Common myeloid progenitor, CD34-positive (primary cell): ENCODE measurements at regions not wholly inside any gene's neighbourhood (a gene's known extent, or its start where the extent isn't known, plus 50 kb on each side); places are given as distances from the start of the nearest gene placed in this dataset.
A peak's percentile ranks its signal among the peaks of the same experiment; 100 is the strongest.

ENCODE experiments used
- CTCF ChIA-PET: fragments of 350-600 bp; sonication (Branson Sonifier 250); formaldehyde crosslinking; loops from one replicate; lab custom pipeline; 2021; ENCODE audit warnings: antibody characterized with exemption; lab: Charles Lee
- POLR2A ChIA-PET: fragments of 350-600 bp; sonication (Branson Sonifier 250); formaldehyde crosslinking; loops from one replicate; lab custom pipeline; 2021; ENCODE audit warnings: antibody characterized with exemption; lab: Charles Lee
- DNase-seq, 3 donors: peaks; one replicate each; pipeline versions ENCODE4 v3.0.0 to v3.0.0-alpha.2; 2013
- H3K27ac ChIP-seq, 2 experiments: 1 replicate in 1 of 2; 2 replicates in 1 of 2; pipeline ENCODE4 v1.7.0; 2013; ENCODE audit warnings: inconsistent platforms in 2 of 2, low read length in 2 of 2, mild to moderate bottlenecking in 2 of 2, low read depth in 1 of 2, moderate library complexity in 1 of 2; ENCODE audit not compliant: severe bottlenecking in 2 of 2, insufficient read depth in 1 of 2, poor library complexity in 1 of 2
- H3K27me3 ChIP-seq, 5 experiments: replicated peaks in 2 of 5; 1 replicate in 3 of 5; 2 replicates in 2 of 5; pipeline versions ENCODE4 v1.6.1 to v1.7.0; 2013; ENCODE audit warnings: low read length in 4 of 5, mild to moderate bottlenecking in 2 of 5, moderate library complexity in 2 of 5, inconsistent platforms in 1 of 5; ENCODE audit not compliant: insufficient read depth in 5 of 5, control insufficient read depth in 4 of 5
- H3K36me3 ChIP-seq, 4 experiments: 1 replicate in 2 of 4; 2 replicates in 2 of 4; pipeline versions ENCODE4 v1.6.1 to v1.7.0; 2013; ENCODE audit warnings: low read length in 3 of 4, control low read depth in 1 of 4, mild to moderate bottlenecking in 1 of 4; ENCODE audit not compliant: control insufficient read depth in 4 of 4, insufficient read depth in 4 of 4
- H3K4me1 ChIP-seq, 4 experiments: 1 replicate in 3 of 4; 2 replicates in 1 of 4; pipeline versions ENCODE4 v1.6.1 to v1.7.1; 2013; ENCODE audit warnings: low read length in 3 of 4, mild to moderate bottlenecking in 3 of 4, control low read depth in 1 of 4, inconsistent platforms in 1 of 4, moderate library complexity in 1 of 4; ENCODE audit not compliant: control insufficient read depth in 4 of 4, insufficient read depth in 4 of 4; ENCODE audit errors: control extremely low read depth in 1 of 4
- H3K4me3 ChIP-seq, 7 experiments: 1 replicate in 4 of 7; 2 replicates in 3 of 7; pipeline versions ENCODE4 v1.5.1 to v1.7.0; 2013; ENCODE audit warnings: mild to moderate bottlenecking in 7 of 7, low read length in 6 of 7, moderate library complexity in 6 of 7, inconsistent platforms in 2 of 7, low read depth in 2 of 7, control low read depth in 1 of 7; ENCODE audit not compliant: insufficient read depth in 4 of 7, control insufficient read depth in 1 of 7; ENCODE audit errors: extremely low read depth in 1 of 7
- H3K9me3 ChIP-seq, 5 experiments: 1 replicate in 4 of 5; 2 replicates in 1 of 5; pipeline versions ENCODE4 v1.6.1 to v1.7.1; 2013; ENCODE audit warnings: low read length in 4 of 5, mild to moderate bottlenecking in 2 of 5, inconsistent platforms in 1 of 5, low read depth in 1 of 5, moderate library complexity in 1 of 5; ENCODE audit not compliant: control insufficient read depth in 4 of 5, insufficient read depth in 2 of 5; ENCODE audit errors: control extremely low read depth in 1 of 5
- WGBS: methylation state at CpG from one replicate; pipeline ENCODE4 v1.1.5; 2013; ENCODE audit not compliant: insufficient coverage; 5-methylcytosine and 5-hydroxymethylcytosine counted together

DNA sequence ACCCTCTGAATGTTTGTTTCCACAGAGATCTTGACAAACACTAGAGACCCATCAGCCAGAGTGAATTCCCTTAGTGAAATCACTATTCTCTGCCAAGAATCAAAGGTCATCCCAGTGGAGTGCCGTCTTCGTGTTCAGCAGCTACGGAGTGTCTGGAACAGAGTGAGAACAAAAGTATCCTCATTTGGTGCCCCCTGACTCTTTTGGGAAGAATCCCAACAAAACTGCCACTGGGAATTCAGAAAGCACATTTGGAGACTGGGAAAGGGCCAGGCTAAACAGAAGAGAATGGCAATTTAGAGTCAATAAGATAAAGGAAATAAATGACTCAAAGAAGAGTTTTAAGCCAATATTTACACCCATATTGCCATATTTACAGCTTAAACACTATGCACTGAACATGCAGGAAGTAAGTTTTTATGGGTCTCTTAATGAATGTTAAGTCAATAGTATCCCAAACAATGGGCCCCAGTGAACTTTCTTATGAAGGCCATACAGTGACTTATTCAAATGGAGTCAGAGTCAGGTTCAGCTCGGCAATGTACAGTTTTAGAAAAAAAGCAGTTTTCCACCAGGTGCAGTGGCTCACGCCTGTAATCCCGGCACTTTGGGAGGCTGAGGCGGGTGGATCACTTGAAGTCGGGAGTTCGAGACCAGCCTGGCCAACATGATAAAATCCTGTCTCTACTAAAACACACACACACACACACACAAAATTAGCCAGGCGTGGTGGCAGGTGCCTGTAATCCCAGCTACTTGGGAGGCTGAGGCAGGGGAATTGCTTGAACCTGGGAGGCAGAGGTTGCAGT, 392.6 kb downstream of the KLF5 start:
- no peaks in the 10 kb centered on the region for H3K27me3 ChIP-seq
- ChIA-PET POLR2A (no interaction called here), CTCF (no interaction called here)
- H3K9me3 ChIP-seq, result peaks cover 0 to 2% (median 0%) of the 10 kb centered on the region in 5 experiments
- 100% methylated on average over 4 of the region's 10 CpGs for WGBS
- no peak for DNase-seq
- H3K27ac ChIP-seq, result no peak overlapping the region
- no peak overlapping the region for H3K4me3 ChIP-seq
- no peaks in the 10 kb centered on the region for H3K4me1 ChIP-seq
- H3K36me3 ChIP-seq, result no peaks in the 10 kb centered on the region

DNA sequence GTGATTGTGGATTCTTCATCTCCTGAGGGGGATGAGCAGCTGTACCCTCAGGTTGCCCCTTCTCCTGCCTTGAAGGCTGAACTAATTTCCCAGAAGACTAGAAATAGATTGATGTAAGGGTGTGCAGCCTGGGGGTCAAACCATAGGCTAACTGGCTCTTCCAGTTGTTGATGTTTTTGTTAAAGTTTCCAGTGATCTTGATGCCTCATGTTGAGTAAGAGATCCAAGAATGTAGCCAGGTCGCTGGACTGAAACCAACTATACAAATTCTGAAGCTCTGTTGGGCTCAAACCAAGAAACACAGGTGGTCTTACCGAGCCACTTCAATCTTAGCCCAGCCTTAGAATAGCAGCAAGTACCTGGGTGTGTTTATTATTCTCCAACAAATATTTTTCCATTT, 391.8 kb downstream of the KLF5 start:
- 100% methylated on average over 1 of the region's 2 CpGs for WGBS
- H3K4me1 ChIP-seq, result no peaks in the 10 kb centered on the region
- POLR2A ChIA-PET, result no interaction called here
- peaks cover 0 to 2% (median 0%) of the 10 kb centered on the region in 5 experiments for H3K9me3 ChIP-seq
- no peak overlapping the region for H3K4me3 ChIP-seq
- CTCF ChIA-PET, result no interaction called here
- no peaks in the 10 kb centered on the region for H3K36me3 ChIP-seq
- DNase-seq, result no peak
- no peaks in the 10 kb centered on the region for H3K27me3 ChIP-seq
- H3K27ac ChIP-seq, result no peak overlapping the region

DNA sequence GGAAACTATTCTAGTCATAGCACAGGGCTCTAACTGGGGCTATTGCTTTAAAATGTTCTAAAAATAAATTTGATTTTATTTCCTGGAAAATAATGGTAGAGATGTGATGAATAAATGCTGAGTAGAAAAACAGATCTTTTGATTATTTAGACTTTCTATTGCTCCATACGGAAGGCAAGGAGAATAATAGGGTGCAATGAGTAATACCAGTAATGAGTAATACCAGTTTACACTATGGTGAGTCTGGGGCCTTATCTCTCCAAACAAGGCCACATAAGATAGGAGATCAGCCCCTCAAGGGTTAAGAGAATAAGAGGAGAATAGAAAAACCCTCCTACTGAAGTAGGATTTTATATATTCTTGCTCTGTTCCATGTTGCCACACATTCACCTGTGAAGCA, 390.4 kb downstream of the KLF5 start:
- DNase-seq, result no peak
- ChIA-PET CTCF (no interaction called here), POLR2A (no interaction called here)
- Histone ChIP-seq H3K27me3 (no peaks in the 10 kb centered on the region), H3K4me3 (no peak overlapping the region), H3K27ac (no peak overlapping the region), H3K4me1 (no peaks in the 10 kb centered on the region), H3K36me3 (no peaks in the 10 kb centered on the region), H3K9me3 (peaks cover 0 to 8% (median 4%) of the 10 kb centered on the region in 5 experiments)
- WGBS, result no CpG with 5 or more reads among the region's 1 CpG

DNA sequence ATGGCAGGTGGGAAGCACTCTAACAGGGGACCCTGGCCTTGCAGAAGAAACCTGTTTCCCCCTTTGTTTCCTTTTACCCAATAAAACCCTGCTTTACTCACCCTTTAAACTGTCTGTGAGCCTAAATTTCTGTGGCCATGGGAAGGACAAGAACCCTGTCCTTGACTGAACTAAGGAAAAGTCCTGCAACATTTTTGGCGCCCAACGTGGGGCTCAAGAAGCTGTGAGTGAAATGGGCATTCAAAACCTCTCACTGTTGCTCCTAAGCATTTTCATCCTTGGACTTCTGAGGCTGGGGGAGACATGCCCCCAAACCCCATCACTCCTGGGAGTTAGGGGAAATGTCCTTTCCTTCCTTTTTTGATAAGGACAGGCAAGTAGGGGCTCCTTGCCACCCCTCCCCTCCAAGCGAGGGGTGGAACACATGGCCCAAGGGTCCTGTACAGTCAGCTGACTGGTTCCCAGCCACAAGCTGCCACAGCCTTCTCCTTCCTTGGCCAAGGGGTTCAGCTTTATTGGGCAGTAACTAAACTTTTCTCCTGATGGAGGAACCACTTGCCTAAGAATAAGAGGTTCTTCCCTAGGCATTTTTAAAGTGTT, 381.6 kb downstream of the KLF5 start:
- WGBS, result 100% methylated on average over 3 of the region's 3 CpGs
- peak overlapping the region in 1 of 7 experiments; percentile 2 for H3K4me3 ChIP-seq
- CTCF ChIA-PET, result no interaction called here
- H3K4me1 ChIP-seq, result no peaks in the 10 kb centered on the region
- peaks cover 0 to 3% (median 0%) of the 10 kb centered on the region in 4 experiments for H3K36me3 ChIP-seq
- POLR2A ChIA-PET, result no interaction called here
- H3K27ac ChIP-seq, result no peak overlapping the region
- DNase-seq, result peak; percentile 10 to 36 (median 22)
- no peaks in the 10 kb centered on the region for H3K27me3 ChIP-seq
- H3K9me3 ChIP-seq, result peaks cover 6 to 49% (median 26%) of the 10 kb centered on the region in 5 experiments

DNA sequence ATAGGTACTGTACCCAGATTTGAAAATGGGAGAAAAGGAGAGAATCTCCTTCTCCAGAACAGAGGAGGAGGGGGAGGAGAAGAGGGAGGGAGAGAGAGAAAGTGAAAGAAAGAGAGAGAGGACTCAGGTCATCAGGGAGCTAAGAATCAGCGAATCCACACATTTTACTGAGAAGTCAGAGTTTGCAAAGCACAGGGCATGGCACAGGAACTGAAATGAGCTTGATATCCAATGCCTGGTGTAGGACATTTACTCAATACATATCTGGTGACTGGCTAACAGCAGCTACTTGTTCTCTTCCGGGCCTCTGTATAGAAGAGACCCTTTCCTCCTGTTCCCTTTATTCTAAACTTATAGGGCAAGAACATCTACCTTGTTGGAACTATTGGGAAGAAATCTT, 375.1 kb downstream of the KLF5 start:
- Histone ChIP-seq H3K9me3 (peaks cover 0 to 20% (median 2%) of the 10 kb centered on the region in 5 experiments), H3K4me1 (peaks cover 0 to 4% (median 0%) of the 10 kb centered on the region in 4 experiments), H3K36me3 (peaks cover 0 to 3% (median 0%) of the 10 kb centered on the region in 4 experiments), H3K4me3 (no peak overlapping the region), H3K27ac (no peak overlapping the region), H3K27me3 (no peaks in the 10 kb centered on the region)
- ChIA-PET CTCF (no interaction called here), POLR2A (no interaction called here)
- no peak for DNase-seq
- 88% methylated on average over 2 of the region's 2 CpGs for WGBS

DNA sequence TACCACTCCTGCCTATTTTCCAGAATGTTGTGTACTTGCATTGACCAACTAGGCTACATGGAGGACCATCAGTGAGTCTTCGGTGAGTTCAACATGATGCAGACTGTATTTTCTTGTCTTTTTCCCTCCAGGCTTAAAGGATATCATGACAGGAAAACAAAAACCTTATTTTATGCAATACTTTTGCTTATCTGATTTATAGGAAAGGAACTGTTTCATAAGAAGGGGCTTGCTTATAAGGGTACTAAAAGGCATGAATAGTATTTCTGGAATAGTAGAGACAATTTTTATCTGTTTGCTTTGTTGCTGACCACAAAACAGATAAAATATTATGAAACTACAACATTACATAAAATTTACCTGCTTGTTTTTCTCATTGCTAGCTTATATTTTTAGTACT, 374.7 kb downstream of the KLF5 start:
- H3K4me3 ChIP-seq, result no peak overlapping the region
- H3K36me3 ChIP-seq, result peaks cover 0 to 3% (median 0%) of the 10 kb centered on the region in 4 experiments
- ChIA-PET POLR2A (no interaction called here), CTCF (no interaction called here)
- peaks cover 0 to 4% (median 0%) of the 10 kb centered on the region in 4 experiments for H3K4me1 ChIP-seq
- peaks cover 0 to 16% (median 2%) of the 10 kb centered on the region in 5 experiments for H3K9me3 ChIP-seq
- H3K27me3 ChIP-seq, result no peaks in the 10 kb centered on the region
- WGBS, result 29% methylated on average over 1 of the region's 1 CpG
- no peak overlapping the region for H3K27ac ChIP-seq
- no peak for DNase-seq

DNA sequence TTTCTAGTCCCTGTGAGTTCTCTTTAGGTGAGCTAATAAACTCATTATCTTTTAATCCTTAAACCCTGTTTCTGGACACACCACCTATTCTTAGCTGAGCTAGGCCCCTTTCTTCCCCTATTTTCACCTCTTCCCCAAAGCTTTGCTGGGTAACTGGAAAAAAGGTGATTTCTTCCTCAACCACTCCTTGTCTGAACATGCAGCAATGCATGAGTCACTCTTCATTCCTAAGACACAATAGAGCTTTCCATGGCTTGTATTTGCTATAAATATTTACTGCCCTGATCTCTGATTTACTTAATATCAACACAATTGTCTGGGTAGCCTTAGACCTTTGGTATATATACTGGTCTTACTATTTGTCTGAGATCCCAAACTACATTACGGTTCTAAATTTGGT, 370.9 kb downstream of the KLF5 start:
- no peaks in the 10 kb centered on the region for H3K36me3 ChIP-seq
- no peaks in the 10 kb centered on the region for H3K27me3 ChIP-seq
- peaks cover 0 to 3% (median 0%) of the 10 kb centered on the region in 5 experiments for H3K9me3 ChIP-seq
- H3K4me1 ChIP-seq, result peaks cover 0 to 4% (median 0%) of the 10 kb centered on the region in 4 experiments
- ChIA-PET CTCF (no interaction called here), POLR2A (no interaction called here)
- H3K27ac ChIP-seq, result no peak overlapping the region
- no peak overlapping the region for H3K4me3 ChIP-seq
- DNase-seq, result no peak
- no CpG with 5 or more reads among the region's 1 CpG for WGBS
